Thoracic aorta (tissue), 2 donors: ENCODE measurements at regions not wholly inside any gene's neighbourhood (a gene's known extent, or its start where the extent isn't known, plus 50 kb on each side); places are given as distances from the start of the nearest gene placed in this dataset.

Experiments
- ATAC-seq: fragments of 150-250 bp; one replicate; pipeline ENCODE4 v1.8.0; 2017; ENCODE audit warnings: low read depth; ENCODE audit not compliant: insufficient number of reproducible peaks, low FRiP score
- DNase-seq: peaks from one replicate; pipeline ENCODE4 v3.0.0-alpha.2; 2020; ENCODE audit warnings: low spot score
- H3K27ac ChIP-seq, 2 donors: fragments of 200-600 bp; sonication (generic); 1 replicate in 1 of 2; 2 replicates in 1 of 2; pipeline ENCODE4 v1.5.1; 2016; ENCODE audit warnings: mild to moderate bottlenecking in 2 of 2, moderate library complexity in 2 of 2
- H3K27me3 ChIP-seq: fragments of 200-600 bp; sonication (generic); replicated peaks from 2 replicates; pipeline ENCODE4 v1.6.0; 2016; ENCODE audit warnings: mild to moderate bottlenecking; ENCODE audit not compliant: insufficient read depth
- H3K36me3 ChIP-seq: fragments of 200-600 bp; sonication (generic); one replicate; pipeline ENCODE4 v1.5.1; 2016
- H3K4me1 ChIP-seq, 2 donors: fragments of 200-600 bp; sonication (generic); 1 replicate in 1 of 2; 2 replicates in 1 of 2; pipeline versions ENCODE4 v1.5.1 to v1.6.0; 2016; ENCODE audit warnings: low read depth in 2 of 2, mild to moderate bottlenecking in 1 of 2; ENCODE audit not compliant: control insufficient read depth in 1 of 2
- H3K4me3 ChIP-seq: fragments of 200-600 bp; sonication (generic); 2 replicates; pipeline ENCODE4 v1.5.1; 2016; ENCODE audit warnings: mild to moderate bottlenecking
- H3K9me3 ChIP-seq: fragments of 200-600 bp; sonication (generic); 2 replicates; pipeline ENCODE4 v1.5.1; 2016
- TF ChIP-seq, protein P1 (sequence below): fragments of 200-600 bp; sonication (generic); IDR thresholded peaks from one replicate; pipeline ENCODE4 v1.5.1; 2019; ENCODE audit warnings: antibody characterized with exemption

DNA sequence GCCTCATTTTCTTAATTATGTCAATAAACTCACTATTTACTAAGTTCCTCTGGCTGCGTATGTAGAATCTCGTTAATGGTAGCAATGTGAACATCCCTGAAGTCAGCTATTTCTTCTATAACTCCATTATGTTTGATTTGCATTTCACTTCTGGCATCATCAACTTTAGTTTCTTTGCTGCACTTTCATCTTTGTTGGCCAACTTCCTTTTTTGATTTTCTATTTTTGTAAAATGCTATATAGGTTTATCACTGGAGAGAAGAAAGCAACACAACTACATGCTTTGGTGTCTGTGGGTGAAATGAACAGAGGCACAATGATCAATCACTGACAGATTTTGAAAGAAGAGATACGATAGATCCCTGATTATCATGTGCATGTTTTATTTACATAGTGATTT lies 58.5 kb upstream of the ATF7IP start:
- no peaks in the 10 kb centered on the region for H3K36me3 ChIP-seq
- H3K27me3 ChIP-seq, result no peaks in the 10 kb centered on the region
- TF ChIP-seq, protein P1, sequence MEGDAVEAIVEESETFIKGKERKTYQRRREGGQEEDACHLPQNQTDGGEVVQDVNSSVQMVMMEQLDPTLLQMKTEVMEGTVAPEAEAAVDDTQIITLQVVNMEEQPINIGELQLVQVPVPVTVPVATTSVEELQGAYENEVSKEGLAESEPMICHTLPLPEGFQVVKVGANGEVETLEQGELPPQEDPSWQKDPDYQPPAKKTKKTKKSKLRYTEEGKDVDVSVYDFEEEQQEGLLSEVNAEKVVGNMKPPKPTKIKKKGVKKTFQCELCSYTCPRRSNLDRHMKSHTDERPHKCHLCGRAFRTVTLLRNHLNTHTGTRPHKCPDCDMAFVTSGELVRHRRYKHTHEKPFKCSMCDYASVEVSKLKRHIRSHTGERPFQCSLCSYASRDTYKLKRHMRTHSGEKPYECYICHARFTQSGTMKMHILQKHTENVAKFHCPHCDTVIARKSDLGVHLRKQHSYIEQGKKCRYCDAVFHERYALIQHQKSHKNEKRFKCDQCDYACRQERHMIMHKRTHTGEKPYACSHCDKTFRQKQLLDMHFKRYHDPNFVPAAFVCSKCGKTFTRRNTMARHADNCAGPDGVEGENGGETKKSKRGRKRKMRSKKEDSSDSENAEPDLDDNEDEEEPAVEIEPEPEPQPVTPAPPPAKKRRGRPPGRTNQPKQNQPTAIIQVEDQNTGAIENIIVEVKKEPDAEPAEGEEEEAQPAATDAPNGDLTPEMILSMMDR, result no peak
- no peak overlapping the region for H3K4me3 ChIP-seq
- H3K9me3 ChIP-seq, result no peaks in the 10 kb centered on the region
- DNase-seq (no peak), ATAC-seq (no peak)
- no peaks in the 10 kb centered on the region for H3K4me1 ChIP-seq
- no peak overlapping the region for H3K27ac ChIP-seq

DNA sequence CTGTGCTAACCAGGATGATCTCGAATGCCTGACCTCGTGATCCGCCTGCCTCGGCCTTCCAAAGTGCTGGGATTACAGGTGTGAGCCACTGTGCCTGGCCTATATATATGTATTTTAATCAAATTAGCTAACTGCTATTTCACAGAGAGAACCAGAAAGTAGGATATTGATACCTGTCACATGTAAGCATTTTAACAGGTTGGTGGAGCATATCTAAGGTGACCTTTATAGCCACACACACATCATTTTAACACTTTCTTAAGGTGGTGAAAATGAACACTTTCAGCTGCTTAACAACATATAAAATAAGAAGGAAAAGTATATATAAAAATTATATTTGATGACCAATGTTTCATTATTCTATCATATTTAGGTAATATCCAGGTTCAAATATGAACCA lies 57.0 kb upstream of the ATF7IP start:
- ATAC-seq, result no peak
- Histone ChIP-seq H3K4me1 (no peaks in the 10 kb centered on the region), H3K27me3 (no peaks in the 10 kb centered on the region), H3K4me3 (no peak overlapping the region), H3K27ac (no peak overlapping the region), H3K9me3 (no peaks in the 10 kb centered on the region), H3K36me3 (no peaks in the 10 kb centered on the region)
- TF ChIP-seq, protein P1, result no peak
- DNase-seq, result no peak

DNA sequence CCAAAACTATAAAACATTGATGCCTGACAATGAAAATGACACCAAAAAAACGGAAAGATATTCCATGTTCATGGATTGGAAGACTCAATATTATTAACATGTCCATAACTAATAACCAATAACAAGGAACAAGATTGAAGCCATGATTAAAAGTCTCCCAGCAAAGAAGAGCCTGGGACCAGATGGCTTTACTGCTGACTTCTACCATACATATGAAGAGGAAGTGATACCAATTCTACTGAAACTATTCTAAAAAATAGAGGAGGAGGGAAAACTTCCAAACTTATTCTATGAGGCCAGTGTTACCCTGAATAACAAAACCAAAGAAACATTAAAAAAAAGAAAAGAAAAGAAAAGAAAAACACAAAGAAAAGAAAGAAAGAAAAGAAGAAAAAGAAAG lies 54.6 kb upstream of the ATF7IP start:
- Histone ChIP-seq H3K4me3 (no peak overlapping the region), H3K9me3 (no peaks in the 10 kb centered on the region), H3K27me3 (no peaks in the 10 kb centered on the region), H3K27ac (no peak overlapping the region), H3K4me1 (no peaks in the 10 kb centered on the region), H3K36me3 (no peaks in the 10 kb centered on the region)
- TF ChIP-seq, protein P1, result no peak
- no peak for DNase-seq
- ATAC-seq, result no peak

DNA sequence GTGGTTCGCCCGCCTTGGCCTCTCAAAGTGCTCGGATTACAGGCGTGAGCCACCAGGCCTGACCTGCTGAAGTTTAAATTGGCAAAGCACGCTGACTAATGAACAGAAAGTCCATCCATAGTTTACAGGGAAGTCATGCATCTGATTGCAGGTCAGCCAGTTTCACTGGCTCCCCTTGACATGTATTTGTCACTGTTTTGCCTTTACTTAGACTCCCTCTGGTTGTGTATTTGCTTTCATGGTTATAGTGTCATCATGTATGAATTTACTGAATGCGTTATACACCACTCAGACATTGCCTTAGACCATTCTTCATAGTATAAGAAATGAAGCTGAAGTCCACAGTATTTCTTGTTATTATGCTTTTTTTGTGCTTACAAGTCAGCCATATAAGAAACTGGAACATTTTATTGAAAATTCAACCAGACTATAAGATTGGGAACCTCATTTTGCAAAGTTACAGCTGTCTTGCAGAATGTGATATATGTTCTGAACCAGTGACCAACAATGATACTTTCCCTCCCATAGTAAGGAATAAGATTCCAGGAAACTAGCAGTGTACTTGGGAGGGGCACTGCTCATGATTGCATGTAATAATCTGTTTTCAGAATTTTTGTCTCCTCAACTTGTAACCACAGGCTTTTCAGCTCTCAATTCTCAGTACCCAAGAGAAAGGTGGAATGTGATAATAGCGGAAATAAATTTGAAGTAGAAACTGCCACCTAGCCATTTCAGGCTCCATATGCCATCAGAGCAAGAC lies 51.9 kb upstream of the ATF7IP start:
- TF ChIP-seq, protein P1, result no peak
- Histone ChIP-seq H3K9me3 (no peaks in the 10 kb centered on the region), H3K4me1 (no peaks in the 10 kb centered on the region), H3K36me3 (no peaks in the 10 kb centered on the region), H3K4me3 (no peak overlapping the region), H3K27me3 (no peaks in the 10 kb centered on the region), H3K27ac (no peak overlapping the region)
- DNase-seq (no peak), ATAC-seq (no peak)

DNA sequence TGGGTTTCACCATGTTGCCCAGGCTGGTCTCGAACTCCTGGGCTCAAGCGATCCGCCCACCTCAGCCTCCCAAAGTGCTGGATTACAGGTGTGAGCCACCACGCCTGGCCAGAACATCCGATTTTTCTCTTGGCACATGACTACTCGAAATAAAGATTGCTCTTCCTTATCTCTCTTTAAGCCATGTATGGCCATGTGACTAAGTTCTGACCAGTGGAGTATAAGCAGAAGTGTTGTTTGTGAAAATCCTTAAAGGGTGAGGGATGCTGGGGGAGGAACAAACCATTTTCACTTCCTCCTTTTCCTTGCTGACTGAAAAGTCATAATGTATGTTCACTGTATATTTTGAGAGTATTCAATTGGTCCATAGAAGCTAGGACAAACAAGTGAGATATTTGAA lies 50.7 kb upstream of the ATF7IP start:
- Histone ChIP-seq H3K27ac (no peak overlapping the region), H3K27me3 (no peaks in the 10 kb centered on the region), H3K36me3 (no peaks in the 10 kb centered on the region), H3K9me3 (no peaks in the 10 kb centered on the region), H3K4me3 (no peak overlapping the region), H3K4me1 (no peaks in the 10 kb centered on the region)
- TF ChIP-seq, protein P1, result no peak
- DNase-seq, result no peak
- no peak for ATAC-seq
